Endothelial cell of umbilical vein (primary cell): ENCODE measurements at regions not wholly inside any gene's neighbourhood (a gene's known extent, or its start where the extent isn't known, plus 50 kb on each side); places are given as distances from the start of the nearest gene placed in this dataset.

Experiments
- CTCF ChIP-seq, 2 donors: IDR thresholded peaks; 1 replicate in 1 of 2; 2 replicates in 1 of 2; pipeline ENCODE4 v1.5.1; 2011; ENCODE audit warnings: low read length in 2 of 2, mild to moderate bottlenecking in 2 of 2, moderate library complexity in 2 of 2, control low read depth in 1 of 2, inconsistent platforms in 1 of 2, low read depth in 1 of 2; ENCODE audit not compliant: insufficient read depth in 1 of 2; ENCODE audit errors: extremely low read depth in 1 of 2
- EZH2 ChIP-seq: IDR thresholded peaks from 2 replicates; pipeline ENCODE4 v1.6.1; 2012; ENCODE audit warnings: borderline replicate concordance, low read depth, mild to moderate bottlenecking, moderate library complexity, low read length, inconsistent platforms; ENCODE audit not compliant: severe bottlenecking
- FOS ChIP-seq: IDR thresholded peaks from 2 replicates; pipeline ENCODE4 v1.6.1; 2011; ENCODE audit warnings: mild to moderate bottlenecking, low read length, moderate library complexity, borderline replicate concordance; ENCODE audit not compliant: insufficient read depth
- MAX ChIP-seq: IDR thresholded peaks from 2 replicates; pipeline ENCODE4 v1.6.1; 2011; ENCODE audit not compliant: insufficient read depth, insufficient read length
- MYC ChIP-seq: IDR thresholded peaks from one replicate; pipeline ENCODE4 v1.6.1; 2011; ENCODE audit warnings: mild to moderate bottlenecking, low read depth, low read length
- POLR2A ChIP-seq: IDR thresholded peaks from 2 replicates; pipeline ENCODE4 v1.6.1; 2012; ENCODE audit warnings: low read depth, mild to moderate bottlenecking, control low read depth, low read length
- POLR2AphosphoS5 ChIP-seq: IDR thresholded peaks from 2 replicates; pipeline ENCODE4 v1.6.1; 2012; ENCODE audit warnings: low read depth, mild to moderate bottlenecking, control low read depth, low read length, moderate library complexity; ENCODE audit not compliant: insufficient read depth

- no peak for TF ChIP-seq CTCF (IDR thresholded peaks at IDR 0.05; ENCODE audit: extremely low read depth in 1 of 2, insufficient read depth in 1 of 2, low read depth in 1 of 2, low read length in 2 of 2)
- TF ChIP-seq MAX = no peak
- no peak for TF ChIP-seq EZH2
- TF ChIP-seq POLR2A = no peak
- TF ChIP-seq MYC = no peak
- TF ChIP-seq POLR2AphosphoS5 = no peak
- no peak for TF ChIP-seq FOS
Observed at GRCh38 chr1:108054396-108054795, 89.4 kb upstream of the VAV3 start.
